ENCODE measurements at regions not wholly inside any gene's neighbourhood (a gene's known extent, or its start where the extent isn't known, plus 50 kb on each side); places are given as distances from the start of the nearest gene placed in this dataset.

DNA sequence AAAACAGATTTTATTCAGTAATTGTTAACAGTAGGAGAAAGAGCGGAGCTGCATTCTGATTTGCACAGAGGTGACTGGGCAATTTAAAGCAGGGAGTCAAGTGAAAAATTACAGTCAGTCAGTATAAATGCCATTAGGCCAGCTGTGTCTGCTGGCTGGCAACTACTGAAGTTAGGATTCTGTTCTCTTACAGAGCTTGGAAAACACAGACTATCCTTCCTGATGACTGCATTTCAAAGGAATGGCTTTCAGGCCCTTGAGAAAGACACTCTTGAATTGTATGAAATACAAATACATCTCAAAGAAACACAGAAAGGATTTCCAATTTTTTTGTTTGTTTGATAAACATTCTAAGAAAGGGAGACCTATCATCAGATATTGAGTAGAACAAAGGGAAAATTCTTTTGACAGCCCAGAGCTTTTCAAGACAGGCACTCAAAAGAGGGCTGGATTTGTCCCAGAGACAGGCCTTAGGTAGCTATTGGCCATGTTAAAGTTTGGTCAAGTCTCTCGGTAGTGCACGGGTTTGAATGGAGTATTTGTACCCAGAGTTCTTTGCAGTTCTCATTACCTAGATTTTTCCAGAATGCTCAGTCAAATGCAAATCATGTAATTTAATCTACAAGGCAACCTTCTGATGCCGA lies 551.2 kb upstream of the CCDC54 start:
- TF ChIP-seq EP300 (IDR thresholded peaks at IDR 0.05): no peak
- TF ChIP-seq, protein P1, sequence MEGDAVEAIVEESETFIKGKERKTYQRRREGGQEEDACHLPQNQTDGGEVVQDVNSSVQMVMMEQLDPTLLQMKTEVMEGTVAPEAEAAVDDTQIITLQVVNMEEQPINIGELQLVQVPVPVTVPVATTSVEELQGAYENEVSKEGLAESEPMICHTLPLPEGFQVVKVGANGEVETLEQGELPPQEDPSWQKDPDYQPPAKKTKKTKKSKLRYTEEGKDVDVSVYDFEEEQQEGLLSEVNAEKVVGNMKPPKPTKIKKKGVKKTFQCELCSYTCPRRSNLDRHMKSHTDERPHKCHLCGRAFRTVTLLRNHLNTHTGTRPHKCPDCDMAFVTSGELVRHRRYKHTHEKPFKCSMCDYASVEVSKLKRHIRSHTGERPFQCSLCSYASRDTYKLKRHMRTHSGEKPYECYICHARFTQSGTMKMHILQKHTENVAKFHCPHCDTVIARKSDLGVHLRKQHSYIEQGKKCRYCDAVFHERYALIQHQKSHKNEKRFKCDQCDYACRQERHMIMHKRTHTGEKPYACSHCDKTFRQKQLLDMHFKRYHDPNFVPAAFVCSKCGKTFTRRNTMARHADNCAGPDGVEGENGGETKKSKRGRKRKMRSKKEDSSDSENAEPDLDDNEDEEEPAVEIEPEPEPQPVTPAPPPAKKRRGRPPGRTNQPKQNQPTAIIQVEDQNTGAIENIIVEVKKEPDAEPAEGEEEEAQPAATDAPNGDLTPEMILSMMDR (IDR thresholded peaks at IDR 0.05): no peak
